NK-92 treated with Interleukin-12 subunit alpha and Interleukin-12 subunit beta, amount 100 ng/mL, for 24 hours (cell line): ENCODE measurements at regions not wholly inside any gene's neighbourhood (a gene's known extent, or its start where the extent isn't known, plus 50 kb on each side); places are given as distances from the start of the nearest gene placed in this dataset.

Experiments used
- DNase-seq: peaks from one replicate; lab custom pipeline; 2025; lab: John Stamatoyannopoulos, UW

DNA sequence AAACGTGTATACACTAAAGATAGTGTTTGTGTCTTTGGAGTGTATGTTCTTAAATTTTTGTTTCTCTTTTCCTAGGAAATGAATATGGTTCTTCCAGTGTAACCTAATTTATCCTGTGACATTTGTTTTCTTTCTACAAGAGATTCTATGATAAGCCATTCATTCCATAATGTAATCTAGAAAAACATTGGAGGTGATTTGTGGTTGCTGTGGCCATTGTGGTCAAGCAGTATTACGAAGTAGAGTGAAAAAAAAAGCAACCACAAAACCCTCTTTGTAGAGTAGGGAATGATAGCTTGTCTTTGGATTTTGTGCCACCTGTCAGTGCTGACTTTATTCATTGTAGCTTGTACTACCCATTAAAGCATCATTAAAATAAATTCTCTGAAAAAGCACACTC is 1209.6 kb downstream of the ZPLD1 start:
- no peak for DNase-seq

DNA sequence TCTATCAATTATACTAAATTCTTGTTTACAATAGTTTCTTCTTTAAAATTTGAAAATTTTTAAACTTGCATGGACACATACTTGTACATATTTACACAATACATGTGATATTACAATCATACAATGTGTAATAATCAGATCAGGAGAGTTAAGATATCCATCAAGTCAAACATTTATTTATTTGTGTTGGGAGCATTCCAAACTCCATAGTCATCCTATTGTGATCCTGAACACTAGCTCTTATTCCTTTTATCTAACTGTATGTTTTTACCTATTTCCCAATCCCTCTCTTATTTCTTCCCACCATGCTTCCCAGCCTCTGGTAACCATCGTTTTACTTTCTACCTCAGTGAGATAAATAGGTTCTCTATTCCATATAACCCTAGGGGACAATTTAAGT is 1219.2 kb downstream of the ZPLD1 start:
- no peak for DNase-seq

GRCh38 chr3:103657756-103658155 is 1222.9 kb downstream of the ZPLD1 start:
- no peak for DNase-seq

- no peak for DNase-seq
These were observed 1226.0 kb downstream of the ZPLD1 start for GRCh38 chr3:103660810-103661209.

DNA sequence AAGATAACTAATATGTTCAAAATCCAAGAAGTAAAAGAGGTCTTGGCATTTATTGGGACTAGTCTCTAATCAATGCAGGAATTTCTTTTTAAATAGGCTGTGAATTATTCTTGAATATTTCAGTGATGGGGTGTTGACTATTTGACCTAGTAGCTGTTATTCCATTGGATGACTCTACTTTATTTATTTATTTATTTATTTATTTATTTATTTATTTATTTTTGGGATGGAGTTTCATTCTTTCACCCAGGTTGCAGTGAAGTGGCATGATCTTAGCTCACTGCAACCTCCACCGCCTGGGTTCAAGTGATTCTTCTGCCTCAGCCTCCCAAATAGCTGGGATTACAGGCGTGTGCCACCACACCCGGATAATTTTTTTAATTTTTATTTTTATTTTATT is 1227.8 kb downstream of the ZPLD1 start:
- no peak for DNase-seq

GRCh38 chr3:103672346-103672745 is 1237.5 kb downstream of the ZPLD1 start:
- DNase-seq, result no peak

- DNase-seq, result no peak
These were observed 1250.1 kb downstream of the ZPLD1 start for GRCh38 chr3:103684904-103685303.

DNA sequence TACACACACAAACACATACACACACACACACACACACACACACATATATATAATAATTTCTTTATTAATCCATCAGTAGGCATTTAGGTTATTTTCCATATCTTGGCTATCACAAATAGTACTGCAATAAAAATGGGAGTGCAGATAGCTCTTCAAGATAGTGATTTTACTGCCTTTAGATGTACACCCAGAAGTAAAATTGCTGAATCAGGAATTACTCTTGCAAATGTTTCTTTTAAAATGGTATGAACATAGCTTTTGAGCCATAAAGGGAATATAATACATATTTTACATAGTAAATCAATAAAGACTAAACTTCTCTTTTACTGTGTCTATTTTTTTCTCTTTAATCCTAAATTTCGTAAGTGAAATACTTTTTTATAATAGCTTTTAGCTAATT is 1251.1 kb downstream of the ZPLD1 start:
- no peak for DNase-seq

DNA sequence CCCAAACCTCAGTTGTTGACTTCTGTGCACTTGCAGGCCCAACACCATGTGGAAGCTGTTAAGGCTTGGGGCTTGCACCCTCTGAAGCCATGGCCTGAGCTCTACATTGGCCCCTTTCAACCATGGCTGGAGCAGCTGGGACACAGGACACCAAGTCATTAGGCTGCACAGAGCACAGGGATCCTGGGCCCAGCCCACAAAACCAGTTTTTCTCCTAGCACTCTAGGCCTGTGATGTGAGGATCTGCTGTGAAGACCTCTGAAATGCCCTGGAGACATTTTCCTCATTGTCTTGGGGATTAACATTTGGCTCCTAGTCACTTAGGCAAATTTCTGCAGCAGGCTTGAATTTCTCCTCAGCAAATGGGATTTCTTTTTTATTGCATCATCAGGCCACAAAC is 1255.7 kb downstream of the ZPLD1 start:
- DNase-seq, result no peak

DNA sequence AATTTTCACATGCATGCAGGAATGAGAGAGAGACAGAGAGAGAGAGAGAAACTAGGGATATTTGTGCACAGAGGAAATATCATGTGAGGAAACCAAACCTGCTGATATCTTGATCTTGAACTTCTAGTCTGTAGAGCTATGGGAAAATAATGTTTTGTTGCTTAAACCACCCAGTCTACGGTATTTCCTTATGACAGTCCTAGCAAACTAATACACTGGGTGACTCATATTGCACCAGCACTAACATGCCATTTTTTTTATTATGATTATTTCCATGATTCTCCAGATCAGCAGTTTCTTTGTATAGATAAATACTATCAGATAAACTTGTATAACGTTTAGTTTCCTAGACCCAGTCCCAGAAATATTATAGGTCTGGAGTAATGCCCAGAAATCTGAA is 1259.0 kb downstream of the ZPLD1 start:
- no peak for DNase-seq

- DNase-seq, result no peak
These were observed 1263.8 kb downstream of the ZPLD1 start for GRCh38 chr3:103698646-103699045.

DNA sequence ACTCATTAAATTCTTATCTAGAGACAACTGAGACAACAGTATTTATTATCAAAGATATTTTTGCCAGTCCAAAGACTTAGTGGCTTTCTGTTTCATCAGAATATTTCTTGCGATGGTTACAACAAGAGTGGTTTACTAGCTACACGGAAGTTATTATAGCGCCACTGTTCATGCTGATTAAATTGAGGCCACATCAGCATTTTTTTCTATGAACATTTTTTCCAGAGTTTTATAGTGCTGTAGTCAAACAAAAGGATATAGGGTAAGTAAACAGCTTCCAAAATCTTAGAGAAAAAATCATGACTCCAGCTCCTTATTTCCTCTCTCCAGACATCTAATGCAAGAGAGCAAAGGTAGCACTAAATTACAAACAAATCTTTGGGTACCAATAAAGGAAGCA is 1264.4 kb downstream of the ZPLD1 start:
- no peak for DNase-seq

- DNase-seq, result no peak
These were observed 1270.8 kb downstream of the ZPLD1 start for GRCh38 chr3:103705641-103706040.

DNA sequence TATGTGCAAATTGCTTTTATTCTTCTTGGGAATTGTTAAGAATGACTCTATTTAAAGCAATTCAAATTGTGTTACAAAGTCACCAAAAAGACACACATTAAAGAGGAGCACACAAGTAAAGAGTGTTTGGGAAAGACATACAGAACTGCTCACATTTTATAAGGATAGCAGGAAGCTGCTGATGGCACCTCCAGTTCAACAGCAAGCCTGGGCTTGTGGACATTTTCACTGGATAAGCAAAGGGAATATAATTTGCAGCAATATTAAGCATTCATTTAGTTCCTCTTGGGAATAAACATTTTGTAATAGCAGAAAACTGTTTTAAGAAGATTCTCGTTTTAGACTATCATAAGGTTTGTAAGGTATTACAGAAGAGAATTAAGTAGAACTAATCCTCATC is 1271.9 kb downstream of the ZPLD1 start:
- no peak for DNase-seq

- no peak for DNase-seq
These were observed 1276.9 kb downstream of the ZPLD1 start for GRCh38 chr3:103711670-103712069.

DNA sequence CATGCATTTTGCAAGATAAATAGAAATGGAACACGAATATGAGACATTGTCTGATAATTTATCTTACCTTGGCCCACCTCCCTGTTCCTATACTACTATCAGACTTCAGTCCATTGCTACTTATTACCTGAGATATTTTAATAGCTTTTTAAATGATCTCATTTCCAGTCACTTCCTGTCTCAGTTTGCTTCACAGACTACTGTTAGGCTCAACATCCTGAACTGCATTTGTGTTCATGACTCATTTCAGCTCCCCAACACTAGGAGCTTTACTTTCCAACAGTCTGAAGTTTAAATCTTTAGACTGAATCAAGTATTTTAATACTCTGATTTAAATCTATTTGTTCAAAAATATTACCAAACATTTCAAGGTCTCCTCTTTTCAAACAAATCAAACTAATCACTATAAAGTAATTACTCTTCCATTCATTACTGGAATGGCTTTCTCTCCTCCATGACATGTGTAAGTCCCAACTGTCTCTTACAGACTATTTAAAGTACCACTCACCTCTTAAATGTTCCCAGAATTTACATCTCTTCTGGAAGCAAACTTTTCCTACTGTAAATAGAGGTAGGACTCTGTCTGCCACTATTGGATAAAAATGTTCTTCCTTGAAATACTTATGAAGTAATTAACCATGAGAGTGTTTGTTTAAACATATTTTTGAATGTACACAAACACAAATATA is 1277.6 kb downstream of the ZPLD1 start:
- no peak for DNase-seq

DNA sequence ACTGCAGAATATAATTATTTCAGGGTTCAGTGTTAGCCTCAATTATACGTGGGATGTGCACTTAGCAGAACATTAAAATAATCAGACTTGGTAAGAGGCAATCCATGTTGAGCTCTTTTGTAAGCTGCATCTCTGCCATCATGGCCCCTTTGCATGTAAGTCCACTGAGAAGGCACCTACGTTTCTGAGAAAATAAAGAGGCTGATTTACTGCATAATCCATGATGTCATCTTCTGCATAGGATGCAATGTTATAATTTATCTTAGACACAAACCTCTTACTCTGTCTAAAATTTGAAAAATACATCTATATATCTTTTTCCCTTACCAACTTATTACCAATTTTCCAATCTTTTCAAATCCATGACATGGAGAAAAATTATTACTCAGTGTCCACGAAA is 1294.7 kb downstream of the ZPLD1 start:
- DNase-seq, result no peak

- DNase-seq, result no peak
These were observed 1295.9 kb downstream of the ZPLD1 start for GRCh38 chr3:103730744-103731143.

- DNase-seq, result no peak
These were observed 1318.2 kb downstream of the ZPLD1 start for GRCh38 chr3:103752986-103753385.

DNA sequence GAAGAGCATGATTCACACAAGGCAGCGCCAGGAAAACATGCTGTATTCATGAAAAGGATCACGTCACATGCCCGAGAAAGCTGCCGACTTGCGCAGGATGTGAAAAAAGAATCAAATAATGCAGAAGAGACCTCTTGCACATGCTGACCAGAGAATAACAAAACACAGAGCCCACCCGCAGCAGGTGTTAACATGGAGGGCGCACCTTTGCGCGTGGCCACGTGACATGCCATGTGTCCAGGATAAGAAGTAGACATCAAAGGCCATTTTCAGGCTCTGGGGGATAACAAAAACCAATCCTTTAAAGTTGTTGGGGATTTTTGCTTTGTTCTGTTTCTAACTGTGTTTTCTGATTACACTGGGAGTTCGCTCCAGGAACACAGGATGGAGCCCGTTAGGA is 1332.8 kb downstream of the ZPLD1 start:
- no peak for DNase-seq

DNA sequence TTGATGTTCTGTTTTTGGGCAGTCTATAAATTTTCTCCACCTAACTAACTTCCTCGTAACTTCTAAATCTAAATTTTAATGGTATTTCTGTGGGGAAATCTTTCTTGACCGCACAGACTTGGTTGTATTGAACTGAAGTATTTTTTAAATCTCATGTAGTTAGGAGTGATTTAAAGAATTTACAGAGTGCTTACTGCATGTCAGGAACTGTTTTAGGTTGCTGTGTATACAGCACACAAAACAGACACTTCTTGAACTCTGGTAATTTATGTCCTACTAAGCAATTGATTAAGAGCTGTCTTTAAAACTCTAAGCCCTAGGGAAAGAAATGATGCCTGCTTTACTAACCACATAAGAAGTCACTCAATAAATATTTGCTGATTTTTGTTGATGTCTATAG is 1350.2 kb downstream of the ZPLD1 start:
- DNase-seq, result no peak

DNA sequence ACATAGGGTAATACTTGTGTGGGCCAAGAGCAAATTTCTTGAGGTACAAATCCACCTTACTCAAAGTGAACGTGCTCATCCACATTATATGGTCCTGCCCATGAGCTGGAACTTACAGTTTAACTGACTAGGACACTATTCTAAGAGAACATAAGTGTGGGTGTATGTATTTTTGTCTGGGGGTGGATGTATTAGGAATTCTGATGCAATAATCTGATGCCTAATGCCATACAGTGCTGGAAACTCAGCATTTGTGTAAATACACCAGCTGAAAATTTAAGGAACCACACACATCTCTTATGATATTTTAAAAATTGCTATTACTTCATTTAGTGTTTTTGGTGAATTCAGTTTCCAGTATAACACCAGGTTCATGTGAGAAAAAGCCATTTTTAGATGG is 1350.7 kb downstream of the ZPLD1 start:
- DNase-seq, result no peak

DNA sequence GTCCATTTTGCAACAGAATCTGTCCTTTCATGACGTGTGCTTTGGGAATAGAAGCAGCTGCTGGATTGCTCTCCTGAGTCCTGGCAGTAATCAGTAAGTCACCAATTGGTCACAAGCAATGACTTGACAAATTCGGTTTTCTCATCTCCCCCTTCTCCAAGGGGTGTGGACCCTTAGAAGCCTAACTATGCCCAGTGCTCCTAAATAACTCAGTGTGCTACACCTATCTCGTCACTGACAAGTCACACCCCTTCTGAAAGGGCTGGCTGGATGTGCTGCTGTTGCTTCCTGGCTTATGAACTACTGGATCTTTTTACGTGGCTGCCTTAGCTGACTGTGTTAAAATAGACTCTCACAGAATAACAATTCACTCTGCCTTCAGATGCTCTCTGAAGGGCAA is 1351.5 kb downstream of the ZPLD1 start:
- DNase-seq, result no peak

GRCh38 chr3:103787164-103787871 is 1352.5 kb downstream of the ZPLD1 start:
- DNase-seq, result no peak
